H9 (cell line): ENCODE measurements at regions not wholly inside any gene's neighbourhood (a gene's known extent, or its start where the extent isn't known, plus 50 kb on each side); places are given as distances from the start of the nearest gene placed in this dataset.

Experiments used
- DNase-seq: peaks from one replicate; pipeline ENCODE4 v3.0.0-alpha.2; 2017
- H2AFZ ChIP-seq: one replicate; pipeline ENCODE4 v1.6.1; 2013; ENCODE audit warnings: mild to moderate bottlenecking, low read length, control low read depth, moderate library complexity
- H2AK5ac ChIP-seq: 2 replicates; pipeline ENCODE4 v1.6.1; 2013; ENCODE audit warnings: low read length, control low read depth, mixed read lengths; ENCODE audit not compliant: insufficient read length
- H2BK120ac ChIP-seq: one replicate; pipeline ENCODE4 v1.6.1; 2013; ENCODE audit warnings: low read depth, mild to moderate bottlenecking, low read length, control low read depth, inconsistent platforms; ENCODE audit not compliant: poor library complexity, severe bottlenecking
- H2BK12ac ChIP-seq: 2 replicates; pipeline ENCODE4 v1.6.1; 2013; ENCODE audit warnings: low read length, control low read depth, mixed read lengths, low read depth; ENCODE audit not compliant: insufficient read length
- H2BK15ac ChIP-seq: 2 replicates; pipeline ENCODE4 v1.6.1; 2013; ENCODE audit warnings: low read depth, low read length, control low read depth
- H2BK20ac ChIP-seq: one replicate; pipeline ENCODE4 v1.6.1; 2013; ENCODE audit warnings: low read depth, mild to moderate bottlenecking, low read length, control low read depth, inconsistent platforms; ENCODE audit not compliant: poor library complexity, severe bottlenecking
- H2BK5ac ChIP-seq: 2 replicates; pipeline ENCODE4 v1.6.1; 2013; ENCODE audit warnings: low read length, control low read depth, mixed read lengths; ENCODE audit not compliant: insufficient read length
- H3K14ac ChIP-seq: 2 replicates; pipeline ENCODE4 v1.6.1; 2013; ENCODE audit warnings: low read length, control low read depth; ENCODE audit not compliant: insufficient read depth
- H3K18ac ChIP-seq: 2 replicates; pipeline ENCODE4 v1.6.1; 2013; ENCODE audit warnings: low read depth, mild to moderate bottlenecking, mixed read lengths, low read length, control low read depth; ENCODE audit not compliant: insufficient read length
- H3K23ac ChIP-seq: 2 replicates; pipeline ENCODE4 v1.6.1; 2013; ENCODE audit warnings: low read length, control low read depth, mixed read lengths, low read depth; ENCODE audit not compliant: insufficient read length
- H3K23me2 ChIP-seq: 2 replicates; pipeline ENCODE4 v1.6.1; 2013; ENCODE audit warnings: low read depth, mild to moderate bottlenecking, mixed read lengths, low read length, control low read depth; ENCODE audit not compliant: insufficient read length, poor library complexity, severe bottlenecking
- H3K27ac ChIP-seq: 2 replicates; pipeline ENCODE4 v1.5.1; 2013; ENCODE audit warnings: low read length, control low read depth, mixed read lengths, low read depth; ENCODE audit not compliant: insufficient read length
- H3K27me3 ChIP-seq: 2 replicates; pipeline ENCODE4 v1.6.1; 2013; ENCODE audit warnings: low read length, control low read depth, inconsistent platforms; ENCODE audit not compliant: insufficient read depth
- H3K4ac ChIP-seq: 2 replicates; pipeline ENCODE4 v1.6.1; 2013; ENCODE audit warnings: low read depth, mild to moderate bottlenecking, control low read depth, inconsistent platforms, low read length, moderate library complexity
- H3K4me1 ChIP-seq: 2 replicates; pipeline ENCODE4 v1.6.1; 2013; ENCODE audit warnings: low read length, control low read depth, inconsistent platforms; ENCODE audit not compliant: insufficient read depth
- H3K4me2 ChIP-seq: 2 replicates; pipeline ENCODE4 v1.6.1; 2013; ENCODE audit warnings: low read length, control low read depth, mixed read lengths; ENCODE audit not compliant: insufficient read length, insufficient read depth
- H3K56ac ChIP-seq: 2 replicates; pipeline ENCODE4 v1.6.1; 2013; ENCODE audit warnings: low read depth, mild to moderate bottlenecking, mixed read lengths, low read length, control low read depth; ENCODE audit not compliant: insufficient read length
- H3K79me1 ChIP-seq: 2 replicates; pipeline ENCODE4 v1.6.1; 2013; ENCODE audit warnings: low read depth, mild to moderate bottlenecking, moderate library complexity, low read length, control low read depth, inconsistent platforms; ENCODE audit not compliant: insufficient read depth, poor library complexity, severe bottlenecking
- H3K79me2 ChIP-seq: 2 replicates; pipeline ENCODE4 v1.6.1; 2013; ENCODE audit warnings: low read length, control low read depth, inconsistent platforms; ENCODE audit not compliant: insufficient read depth
- H3K9ac ChIP-seq: 2 replicates; pipeline ENCODE4 v1.6.1; 2013; ENCODE audit warnings: low read length, control low read depth, mixed read lengths; ENCODE audit not compliant: insufficient read length; ENCODE audit errors: extremely low read depth
- H3K9me3 ChIP-seq: one replicate; pipeline ENCODE4 v1.6.1; 2013; ENCODE audit warnings: low read depth, low read length, inconsistent platforms; ENCODE audit not compliant: control insufficient read depth
- H3T11ph ChIP-seq: one replicate; pipeline ENCODE4 v1.6.1; 2013; ENCODE audit warnings: mild to moderate bottlenecking, low read length, control low read depth, inconsistent platforms
- H4K20me1 ChIP-seq: one replicate; pipeline ENCODE4 v1.6.1; 2013; ENCODE audit not compliant: control insufficient read depth, insufficient read length, insufficient read depth
- H4K5ac ChIP-seq: 2 replicates; pipeline ENCODE4 v1.6.1; 2013; ENCODE audit warnings: low read depth, mild to moderate bottlenecking, mixed read lengths, low read length, control low read depth; ENCODE audit not compliant: insufficient read length
- H4K8ac ChIP-seq: replicated peaks from 2 replicates; pipeline ENCODE4 v1.6.1; 2013; ENCODE audit warnings: low read length, control low read depth, mixed read lengths, low read depth; ENCODE audit not compliant: insufficient read length
- H4K91ac ChIP-seq: 2 replicates; pipeline ENCODE4 v1.6.1; 2013; ENCODE audit warnings: low read depth, mild to moderate bottlenecking, moderate library complexity, mixed read lengths, low read length, control low read depth; ENCODE audit not compliant: insufficient read length
- H3K27ac Mint-ChIP-seq, 3 experiments: 2 replicates in 2 of 3; 3 replicates in 1 of 3; pipeline ENCODE4 v1.8.0; 2020 to 2021; ENCODE audit warnings: mixed read lengths in 3 of 3, mild to moderate bottlenecking in 1 of 3, moderate library complexity in 1 of 3
- H3K27me3 Mint-ChIP-seq: 2 replicates; pipeline ENCODE4 v1.8.0; 2021; ENCODE audit warnings: low read depth, mild to moderate bottlenecking, moderate library complexity, mixed read lengths
- H3K36me3 Mint-ChIP-seq, 3 experiments: 2 replicates in 2 of 3; 3 replicates in 1 of 3; pipeline ENCODE4 v1.8.0; 2020 to 2021; ENCODE audit warnings: low read depth in 3 of 3, mixed read lengths in 3 of 3; ENCODE audit not compliant: insufficient read depth in 1 of 3
- H3K4me1 Mint-ChIP-seq, 2 experiments: 2 replicates each; pipeline ENCODE4 v1.8.0; 2020; ENCODE audit warnings: mixed read lengths in 2 of 2
- H3K4me3 Mint-ChIP-seq, 2 experiments: 2 replicates in 1 of 2; 3 replicates in 1 of 2; pipeline ENCODE4 v1.8.0; 2020 to 2021; ENCODE audit warnings: mild to moderate bottlenecking in 2 of 2, mixed read lengths in 2 of 2, moderate library complexity in 1 of 2
- H3K9me3 Mint-ChIP-seq, 2 experiments: 2 replicates in 1 of 2; 3 replicates in 1 of 2; pipeline ENCODE4 v1.8.0; 2020; ENCODE audit warnings: mild to moderate bottlenecking in 2 of 2, mixed read lengths in 2 of 2, moderate library complexity in 1 of 2
- WGBS: extraction: QIAGEN DNeasy Blood & Tissue Kit; methylation state at CpG from one replicate; pipeline ENCODE4 v1.1.7; 2013; ENCODE audit warnings: missing lambda C conversion rate, low lambda C conversion rate, mixed read lengths; ENCODE audit not compliant: insufficient read length; ENCODE audit errors: extremely low coverage; 5-methylcytosine and 5-hydroxymethylcytosine counted together
- TF ChIP-seq, protein P1 (sequence below): fragments of 200-600 bp; sonication (generic); conservative IDR thresholded peaks from 3 replicates; pipeline ENCODE4 v1.8.0; 2021; ENCODE audit warnings: antibody characterized with exemption, mild to moderate bottlenecking

DNA sequence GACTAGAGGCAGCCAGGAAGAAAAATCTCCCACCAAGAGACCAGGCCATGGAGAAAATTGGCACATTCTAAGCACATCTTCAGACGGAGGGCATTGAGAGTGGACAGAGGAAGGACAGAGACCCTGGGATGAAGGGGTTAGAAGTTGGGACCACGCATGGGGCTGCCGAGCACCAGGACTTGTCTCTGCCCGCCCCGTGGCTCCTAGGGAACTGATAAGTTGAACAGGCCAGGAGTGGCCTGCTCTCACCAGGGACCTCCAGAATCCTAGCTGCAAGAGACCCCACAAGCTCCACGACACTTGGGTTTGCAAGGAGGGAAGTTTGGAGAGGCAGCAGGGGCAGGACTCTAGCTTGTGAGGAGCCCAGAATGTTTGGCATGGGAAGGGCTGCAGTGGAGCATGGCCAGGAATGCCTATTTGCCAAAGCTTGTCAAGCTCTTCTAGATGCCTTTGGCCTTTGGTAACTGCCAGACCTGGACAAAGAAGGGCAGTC, 355.1 kb downstream of the NSUN3 start:
- no peaks in the 10 kb centered on the region for H3K27me3 ChIP-seq
- H4K91ac ChIP-seq = no peak overlapping the region
- no peak overlapping the region for H4K8ac ChIP-seq
- no peak overlapping the region for H2AK5ac ChIP-seq
- no peak overlapping the region for H3K27ac ChIP-seq
- H2BK12ac ChIP-seq = no peak overlapping the region
- H2BK15ac ChIP-seq = no peak overlapping the region
- Mint-ChIP-seq H3K36me3 (peaks cover 0 to 7% (median 6%) of the 10 kb centered on the region in 3 experiments; a peak in 4 of 7 replicates), H3K4me1 (peaks cover 12% of the 10 kb centered on the region in 2 experiments), H3K4me3 (no peak overlapping the region), H3K27me3 (no peaks in the 10 kb centered on the region), H3K27ac (no peak overlapping the region), H3K9me3 (peaks cover 0 to 8% of the 10 kb centered on the region in 2 experiments; a peak in 4 of 5 replicates)
- no peak overlapping the region for H4K5ac ChIP-seq
- TF ChIP-seq, protein P1, sequence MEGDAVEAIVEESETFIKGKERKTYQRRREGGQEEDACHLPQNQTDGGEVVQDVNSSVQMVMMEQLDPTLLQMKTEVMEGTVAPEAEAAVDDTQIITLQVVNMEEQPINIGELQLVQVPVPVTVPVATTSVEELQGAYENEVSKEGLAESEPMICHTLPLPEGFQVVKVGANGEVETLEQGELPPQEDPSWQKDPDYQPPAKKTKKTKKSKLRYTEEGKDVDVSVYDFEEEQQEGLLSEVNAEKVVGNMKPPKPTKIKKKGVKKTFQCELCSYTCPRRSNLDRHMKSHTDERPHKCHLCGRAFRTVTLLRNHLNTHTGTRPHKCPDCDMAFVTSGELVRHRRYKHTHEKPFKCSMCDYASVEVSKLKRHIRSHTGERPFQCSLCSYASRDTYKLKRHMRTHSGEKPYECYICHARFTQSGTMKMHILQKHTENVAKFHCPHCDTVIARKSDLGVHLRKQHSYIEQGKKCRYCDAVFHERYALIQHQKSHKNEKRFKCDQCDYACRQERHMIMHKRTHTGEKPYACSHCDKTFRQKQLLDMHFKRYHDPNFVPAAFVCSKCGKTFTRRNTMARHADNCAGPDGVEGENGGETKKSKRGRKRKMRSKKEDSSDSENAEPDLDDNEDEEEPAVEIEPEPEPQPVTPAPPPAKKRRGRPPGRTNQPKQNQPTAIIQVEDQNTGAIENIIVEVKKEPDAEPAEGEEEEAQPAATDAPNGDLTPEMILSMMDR = no peak
- H3K14ac ChIP-seq = no peak overlapping the region
- no peaks in the 10 kb centered on the region; the same call in 1 of the 2 replicates for H3K4me1 ChIP-seq
- no peaks in the 10 kb centered on the region for H3K9me3 ChIP-seq
- no peak overlapping the region for H3T11ph ChIP-seq
- no peak overlapping the region for H3K4ac ChIP-seq
- H3K23ac ChIP-seq = no peak overlapping the region
- no peak overlapping the region for H2AFZ ChIP-seq
- H3K9ac ChIP-seq = no peak overlapping the region
- H2BK120ac ChIP-seq = no peak overlapping the region
- no CpG with 5 or more reads among the region's 6 CpGs for WGBS
- H3K79me1 ChIP-seq = no peaks in the 10 kb centered on the region
- no peak overlapping the region for H2BK20ac ChIP-seq
- H3K56ac ChIP-seq = no peak overlapping the region
- no peak for DNase-seq
- H3K4me2 ChIP-seq = no peak overlapping the region
- H2BK5ac ChIP-seq = no peak overlapping the region
- H4K20me1 ChIP-seq = no peaks in the 10 kb centered on the region
- H3K23me2 ChIP-seq = no peaks in the 10 kb centered on the region
- no peak overlapping the region for H3K18ac ChIP-seq
- no peaks in the 10 kb centered on the region for H3K79me2 ChIP-seq
